ENCODE measurements at regions not wholly inside any gene's neighbourhood (a gene's known extent, or its start where the extent isn't known, plus 50 kb on each side); places are given as distances from the start of the nearest gene placed in this dataset.

- no peak for TF ChIP-seq ZNF133 (tag by site-specific recombination; IDR thresholded peaks at IDR 0.05)
- TF ChIP-seq OSR2 (tag by site-specific recombination; IDR thresholded peaks at IDR 0.05) = 0 out of 2 replicates have a peak, but pooled peaks have one; percentile 23
- TF ChIP-seq PRDM6 (tag by site-specific recombination; IDR thresholded peaks at IDR 0.05) = peak; percentile 75
- 0 out of 2 replicates have a peak, but pooled peaks have one; percentile 17 for TF ChIP-seq ZFHX2 (tag by site-specific recombination; conservative IDR thresholded peaks at IDR 0.05)
- TF ChIP-seq ZNF175 (tag by site-specific recombination; IDR thresholded peaks at IDR 0.05) = no peak
- no peak for TF ChIP-seq ZSCAN23 (tag by site-specific recombination; IDR thresholded peaks at IDR 0.05)
- no peak for TF ChIP-seq ZNF214 (tag by site-specific recombination; IDR thresholded peaks at IDR 0.05; ENCODE audit: borderline replicate concordance)
- TF ChIP-seq ZNF248 (tag by site-specific recombination; IDR thresholded peaks at IDR 0.05) = no peak
- TF ChIP-seq ZNF664 (tag by site-specific recombination; IDR thresholded peaks at IDR 0.05) = no peak
- TF ChIP-seq, protein P1, sequence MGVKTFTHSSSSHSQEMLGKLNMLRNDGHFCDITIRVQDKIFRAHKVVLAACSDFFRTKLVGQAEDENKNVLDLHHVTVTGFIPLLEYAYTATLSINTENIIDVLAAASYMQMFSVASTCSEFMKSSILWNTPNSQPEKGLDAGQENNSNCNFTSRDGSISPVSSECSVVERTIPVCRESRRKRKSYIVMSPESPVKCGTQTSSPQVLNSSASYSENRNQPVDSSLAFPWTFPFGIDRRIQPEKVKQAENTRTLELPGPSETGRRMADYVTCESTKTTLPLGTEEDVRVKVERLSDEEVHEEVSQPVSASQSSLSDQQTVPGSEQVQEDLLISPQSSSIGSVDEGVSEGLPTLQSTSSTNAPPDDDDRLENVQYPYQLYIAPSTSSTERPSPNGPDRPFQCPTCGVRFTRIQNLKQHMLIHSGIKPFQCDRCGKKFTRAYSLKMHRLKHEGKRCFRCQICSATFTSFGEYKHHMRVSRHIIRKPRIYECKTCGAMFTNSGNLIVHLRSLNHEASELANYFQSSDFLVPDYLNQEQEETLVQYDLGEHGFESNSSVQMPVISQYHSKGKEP (tag by site-specific recombination; IDR thresholded peaks at IDR 0.05) = 0 out of 2 replicates have a peak, but pooled peaks have one; percentile 26
- no peak for TF ChIP-seq BCL6B (tag by site-specific recombination; IDR thresholded peaks at IDR 0.05)
- no peak for TF ChIP-seq SCRT1 (tag by site-specific recombination; IDR thresholded peaks at IDR 0.05; ENCODE audit: borderline replicate concordance)
- TF ChIP-seq ZIC2 (tag by site-specific recombination; IDR thresholded peaks at IDR 0.05) = no peak
- peak; percentile 86 for TF ChIP-seq FEZF1 (tag by site-specific recombination; IDR thresholded peaks at IDR 0.05)
- no peak for TF ChIP-seq ZNF621 (tag by site-specific recombination; IDR thresholded peaks at IDR 0.05)
Measured at GRCh38 chr10:4067931-4068561, 283.0 kb upstream of the KLF6 start (continued).

GRCh38 chr10:4067531-4067930 lies 282.5 kb upstream of the KLF6 start:
- CTCF ChIA-PET = no interaction called here
- no peak overlapping the region; the same call in 1 of the 2 replicates for H3K27ac ChIP-seq (ENCODE audit: extremely low read depth, low read depth, low read length)
- POLR2A ChIA-PET = no interaction called here
- H3K9me3 ChIP-seq (ENCODE audit: control insufficient read depth, insufficient read depth, low read depth, low read length) = no peaks in the 10 kb centered on the region
- no peak overlapping the region for H3K4me3 ChIP-seq (ENCODE audit: low read depth, low read length)
- TF ChIP-seq EGR2 (tag by site-specific recombination; IDR thresholded peaks at IDR 0.05; ENCODE audit: low read depth) (0 out of 2 replicates have a peak, but pooled peaks have one; percentile 4), ZFHX2 (tag by site-specific recombination; conservative IDR thresholded peaks at IDR 0.05) (no peak), ZBTB21 (tag by site-specific recombination; IDR thresholded peaks at IDR 0.05) (no peak)
- TF ChIP-seq, protein P2, sequence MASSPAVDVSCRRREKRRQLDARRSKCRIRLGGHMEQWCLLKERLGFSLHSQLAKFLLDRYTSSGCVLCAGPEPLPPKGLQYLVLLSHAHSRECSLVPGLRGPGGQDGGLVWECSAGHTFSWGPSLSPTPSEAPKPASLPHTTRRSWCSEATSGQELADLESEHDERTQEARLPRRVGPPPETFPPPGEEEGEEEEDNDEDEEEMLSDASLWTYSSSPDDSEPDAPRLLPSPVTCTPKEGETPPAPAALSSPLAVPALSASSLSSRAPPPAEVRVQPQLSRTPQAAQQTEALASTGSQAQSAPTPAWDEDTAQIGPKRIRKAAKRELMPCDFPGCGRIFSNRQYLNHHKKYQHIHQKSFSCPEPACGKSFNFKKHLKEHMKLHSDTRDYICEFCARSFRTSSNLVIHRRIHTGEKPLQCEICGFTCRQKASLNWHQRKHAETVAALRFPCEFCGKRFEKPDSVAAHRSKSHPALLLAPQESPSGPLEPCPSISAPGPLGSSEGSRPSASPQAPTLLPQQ (tag by site-specific recombination; IDR thresholded peaks at IDR 0.05) = no peak
- H3K36me3 ChIP-seq (ENCODE audit: control insufficient read depth in 2 of 2, insufficient read depth in 1 of 2, low read length in 2 of 2) = no peaks in the 10 kb centered on the region
- peaks cover 10% of the 10 kb centered on the region for H3K4me1 ChIP-seq (ENCODE audit: control insufficient read depth, insufficient read depth, low read length)
